SK-N-SH treated with all-trans-retinoic acid at 6 μM for 48 hours (cell line): ENCODE measurements at regions not wholly inside any gene's neighbourhood (a gene's known extent, or its start where the extent isn't known, plus 50 kb on each side); places are given as distances from the start of the nearest gene placed in this dataset.
"Not testable (repeated sequence)": the region's sequence is repeated elsewhere in the genome, so short reads cannot be mapped to it uniquely, and the experiment has no call there.

ENCODE experiments used
- ATAC-seq: fragments of 200-7000 bp; cut with Tn5 transposase; 3 replicates; pipeline ENCODE4 v1.9.1; 2020; ENCODE audit warnings: mild to moderate bottlenecking, moderate library complexity
- ARNTL ChIP-seq: fragments of 450-650 bp; formaldehyde crosslinking; IDR thresholded peaks from 2 replicates; pipeline ENCODE4 v1.5.0; 2020; ENCODE audit warnings: low read depth, mild to moderate bottlenecking, moderate library complexity, borderline replicate concordance
- BACH2 ChIP-seq: fragments of 250-450 bp; sonication (Bioruptor Pico); IDR thresholded peaks from 2 replicates; pipeline ENCODE4 v1.9.0; 2021; ENCODE audit warnings: mild to moderate bottlenecking, borderline replicate concordance
- CSDC2 ChIP-seq: fragments of 250-450 bp; sonication (Bioruptor Pico); IDR thresholded peaks from 2 replicates; pipeline ENCODE4 v1.5.0; 2020; ENCODE audit warnings: mild to moderate bottlenecking, moderate library complexity
- ESRRG ChIP-seq: fragments of 250-450 bp; sonication (Bioruptor Pico); IDR thresholded peaks from 2 replicates; pipeline ENCODE4 v1.6.1; 2021; ENCODE audit warnings: mild to moderate bottlenecking
- ISL1 ChIP-seq: fragments of 250-450 bp; sonication (Bioruptor Pico); IDR thresholded peaks from 2 replicates; pipeline ENCODE4 v2.1.2; 2022; ENCODE audit warnings: mild to moderate bottlenecking, moderate library complexity
- OSR1 ChIP-seq: fragments of 250-450 bp; sonication (Bioruptor Pico); IDR thresholded peaks from 2 replicates; pipeline ENCODE4 v1.8.0; 2022; ENCODE audit warnings: moderate library complexity, mild to moderate bottlenecking, inconsistent platforms
- PATZ1 ChIP-seq: fragments of 250-450 bp; sonication (Bioruptor Pico); IDR thresholded peaks from 2 replicates; pipeline ENCODE4 v1.8.0; 2020; ENCODE audit warnings: mild to moderate bottlenecking, moderate library complexity, borderline replicate concordance
- PPARA ChIP-seq: fragments of 250-450 bp; sonication (Bioruptor Pico); IDR thresholded peaks from 2 replicates; pipeline ENCODE4 v1.5.0; 2020; ENCODE audit warnings: mild to moderate bottlenecking, borderline replicate concordance
- RARB ChIP-seq: fragments of 250-450 bp; sonication (Bioruptor Pico); IDR thresholded peaks from 2 replicates; pipeline ENCODE4 v1.8.0; 2021; ENCODE audit warnings: mild to moderate bottlenecking, moderate library complexity
- SNAI2 ChIP-seq: fragments of 250-450 bp; sonication (Bioruptor Pico); IDR thresholded peaks from 2 replicates; pipeline ENCODE4 v1.5.0; 2020; ENCODE audit warnings: mild to moderate bottlenecking, moderate library complexity
- TCF4 ChIP-seq: fragments of 250-450 bp; sonication (Bioruptor Pico); IDR thresholded peaks from 2 replicates; pipeline ENCODE4 v1.8.0; 2021; ENCODE audit warnings: mild to moderate bottlenecking, moderate library complexity, borderline replicate concordance
- TOX ChIP-seq: fragments of 250-450 bp; sonication (Bioruptor Pico); IDR thresholded peaks from 2 replicates; pipeline ENCODE4 v1.8.0; 2021; ENCODE audit warnings: mild to moderate bottlenecking, moderate library complexity, borderline replicate concordance
- TSHZ2 ChIP-seq: fragments of 250-450 bp; sonication (Bioruptor Pico); IDR thresholded peaks from 2 replicates; pipeline ENCODE4 v1.5.0; 2020; ENCODE audit warnings: mild to moderate bottlenecking, moderate library complexity
- ZC3H10 ChIP-seq: fragments of 250-450 bp; sonication (Bioruptor Pico); IDR thresholded peaks from 2 replicates; pipeline ENCODE4 v1.5.1; 2021; ENCODE audit warnings: mild to moderate bottlenecking, moderate library complexity
- ZFP3 ChIP-seq: fragments of 250-450 bp; sonication (Bioruptor Pico); IDR thresholded peaks from 2 replicates; pipeline ENCODE4 v1.5.0; 2020; ENCODE audit warnings: mild to moderate bottlenecking, moderate library complexity
- ZFP30 ChIP-seq: fragments of 450-650 bp; formaldehyde crosslinking; IDR thresholded peaks from 2 replicates; pipeline ENCODE4 v1.5.0; 2022; ENCODE audit warnings: mild to moderate bottlenecking, moderate library complexity
- ZNF565 ChIP-seq: fragments of 450-650 bp; formaldehyde crosslinking; conservative IDR thresholded peaks from 2 replicates; pipeline ENCODE4 v1.5.0; 2020; ENCODE audit warnings: low read depth, mild to moderate bottlenecking, moderate library complexity
- ZNF70 ChIP-seq: fragments of 450-650 bp; formaldehyde crosslinking; IDR thresholded peaks from 2 replicates; pipeline ENCODE4 v1.5.0; 2020; ENCODE audit warnings: mild to moderate bottlenecking, moderate library complexity
- ZNF8 ChIP-seq: fragments of 450-650 bp; formaldehyde crosslinking; IDR thresholded peaks from 2 replicates; pipeline ENCODE4 v1.5.0; 2020; ENCODE audit warnings: mild to moderate bottlenecking, moderate library complexity
- TF ChIP-seq, protein P1 (sequence below): fragments of 250-450 bp; sonication (Bioruptor Pico); IDR thresholded peaks from 2 replicates; pipeline ENCODE4 v1.8.0; 2021; ENCODE audit warnings: low read depth, mild to moderate bottlenecking, moderate library complexity, borderline replicate concordance
- TF ChIP-seq, protein P2 (sequence below): fragments of 250-450 bp; sonication (Bioruptor Pico); IDR thresholded peaks from 2 replicates; pipeline ENCODE4 v1.5.1; 2021; ENCODE audit warnings: mild to moderate bottlenecking, moderate library complexity
- TF ChIP-seq, protein P3 (sequence below): fragments of 250-450 bp; sonication (Bioruptor Pico); IDR thresholded peaks from 2 replicates; pipeline ENCODE4 v1.5.1; 2020; ENCODE audit warnings: low read depth, mild to moderate bottlenecking, moderate library complexity

DNA sequence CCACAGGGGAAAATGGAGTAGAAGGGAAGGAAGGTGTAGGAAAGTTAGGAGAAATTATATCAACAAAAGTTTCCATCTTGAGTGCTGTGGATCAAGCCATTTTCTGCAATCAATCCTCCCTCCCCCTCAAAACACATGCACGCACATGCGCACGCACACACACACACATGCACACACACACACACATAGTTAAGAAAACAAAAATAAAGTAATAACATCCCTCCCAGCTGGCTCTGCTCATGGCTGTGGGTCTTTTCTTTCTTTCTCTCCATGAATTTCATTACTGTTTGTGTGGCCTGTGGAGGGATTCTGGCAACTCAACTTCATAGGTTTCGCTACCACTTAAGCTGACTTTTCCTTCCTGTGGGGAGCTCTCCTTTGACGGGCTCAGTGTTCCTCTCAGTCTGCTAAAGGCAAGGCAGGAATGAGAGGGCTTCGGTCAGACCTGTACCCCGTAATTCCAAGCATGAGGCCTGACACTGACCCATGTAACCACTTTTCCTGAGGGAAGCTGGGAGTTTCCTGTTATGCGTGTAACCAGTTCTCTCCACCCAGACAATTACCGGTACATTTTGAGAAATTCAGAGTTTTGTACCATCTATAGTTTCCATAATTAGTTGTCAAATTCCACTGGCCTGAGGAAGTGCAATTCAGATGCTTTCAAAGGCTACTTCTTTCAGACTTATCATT, 79.8 kb downstream of the ZNF92 start:
- ATAC-seq: no peak
- no peak for TF ChIP-seq ISL1
- no peak for TF ChIP-seq RARB (CRISPR knock-in tag)
- no peak for TF ChIP-seq ARNTL (CRISPR knock-in tag)
- TF ChIP-seq, protein P1, sequence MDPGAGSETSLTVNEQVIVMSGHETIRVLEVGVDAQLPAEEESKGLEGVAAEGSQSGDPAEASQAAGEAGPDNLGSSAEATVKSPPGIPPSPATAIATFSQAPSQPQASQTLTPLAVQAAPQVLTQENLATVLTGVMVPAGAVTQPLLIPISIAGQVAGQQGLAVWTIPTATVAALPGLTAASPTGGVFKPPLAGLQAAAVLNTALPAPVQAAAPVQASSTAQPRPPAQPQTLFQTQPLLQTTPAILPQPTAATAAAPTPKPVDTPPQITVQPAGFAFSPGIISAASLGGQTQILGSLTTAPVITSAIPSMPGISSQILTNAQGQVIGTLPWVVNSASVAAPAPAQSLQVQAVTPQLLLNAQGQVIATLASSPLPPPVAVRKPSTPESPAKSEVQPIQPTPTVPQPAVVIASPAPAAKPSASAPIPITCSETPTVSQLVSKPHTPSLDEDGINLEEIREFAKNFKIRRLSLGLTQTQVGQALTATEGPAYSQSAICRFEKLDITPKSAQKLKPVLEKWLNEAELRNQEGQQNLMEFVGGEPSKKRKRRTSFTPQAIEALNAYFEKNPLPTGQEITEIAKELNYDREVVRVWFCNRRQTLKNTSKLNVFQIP: no peak
- TF ChIP-seq PPARA: no peak
- no peak for TF ChIP-seq TCF4 (CRISPR knock-in tag)
- TF ChIP-seq ZFP3 (CRISPR knock-in tag): no peak
- no peak for TF ChIP-seq OSR1 (CRISPR knock-in tag)
- no peak for TF ChIP-seq BACH2
- no peak for TF ChIP-seq ESRRG (CRISPR knock-in tag)
- TF ChIP-seq, protein P2, sequence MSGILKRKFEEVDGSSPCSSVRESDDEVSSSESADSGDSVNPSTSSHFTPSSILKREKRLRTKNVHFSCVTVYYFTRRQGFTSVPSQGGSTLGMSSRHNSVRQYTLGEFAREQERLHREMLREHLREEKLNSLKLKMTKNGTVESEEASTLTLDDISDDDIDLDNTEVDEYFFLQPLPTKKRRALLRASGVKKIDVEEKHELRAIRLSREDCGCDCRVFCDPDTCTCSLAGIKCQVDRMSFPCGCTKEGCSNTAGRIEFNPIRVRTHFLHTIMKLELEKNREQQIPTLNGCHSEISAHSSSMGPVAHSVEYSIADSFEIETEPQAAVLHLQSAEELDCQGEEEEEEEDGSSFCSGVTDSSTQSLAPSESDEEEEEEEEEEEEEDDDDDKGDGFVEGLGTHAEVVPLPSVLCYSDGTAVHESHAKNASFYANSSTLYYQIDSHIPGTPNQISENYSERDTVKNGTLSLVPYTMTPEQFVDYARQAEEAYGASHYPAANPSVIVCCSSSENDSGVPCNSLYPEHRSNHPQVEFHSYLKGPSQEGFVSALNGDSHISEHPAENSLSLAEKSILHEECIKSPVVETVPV (CRISPR knock-in tag): no peak

DNA sequence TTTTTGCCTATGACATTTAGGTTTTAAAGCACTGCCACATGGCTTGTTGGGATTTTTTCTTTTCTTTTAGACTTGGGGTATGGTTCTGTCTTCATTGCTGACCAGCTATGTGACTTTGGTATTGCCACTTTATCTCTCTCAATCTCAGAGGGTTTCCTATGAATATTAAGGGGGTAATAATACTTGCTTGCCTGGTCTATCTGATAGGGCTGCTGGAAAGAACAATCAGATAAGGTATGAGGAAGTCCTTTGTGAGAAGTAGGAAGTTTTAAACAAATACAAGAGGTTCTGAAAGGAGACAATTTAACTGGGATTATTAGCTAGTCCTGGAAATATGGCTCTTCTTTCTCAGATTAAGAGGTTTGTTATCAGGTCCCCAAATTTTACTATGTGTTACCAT, 80.8 kb downstream of the ZNF92 start:
- no peak for TF ChIP-seq ZNF8
- TF ChIP-seq, all 23 proteins: peak for 0
- ATAC-seq: no peak

- not testable (repeated sequence) for ATAC-seq
These were observed 81.4 kb downstream of the ZNF92 start for GRCh38 chr7:65455050-65455449.

GRCh38 chr7:65457705-65458104, 84.0 kb downstream of the ZNF92 start:
- no peak for TF ChIP-seq BACH2
- TF ChIP-seq ESRRG (CRISPR knock-in tag): no peak
- TF ChIP-seq ZNF565 (CRISPR knock-in tag): no peak
- no peak for TF ChIP-seq ZFP30 (CRISPR knock-in tag)
- no peak for TF ChIP-seq ZNF70 (CRISPR knock-in tag)
- no peak for TF ChIP-seq TSHZ2 (CRISPR knock-in tag)
- no peak for TF ChIP-seq ZC3H10 (CRISPR knock-in tag)
- no peak for TF ChIP-seq ISL1
- TF ChIP-seq SNAI2: no peak
- TF ChIP-seq, protein P2 (CRISPR knock-in tag): no peak
- TF ChIP-seq RARB (CRISPR knock-in tag): no peak
- TF ChIP-seq TOX: no peak
- TF ChIP-seq ZFP3 (CRISPR knock-in tag): no peak
- no peak for TF ChIP-seq CSDC2 (CRISPR knock-in tag)
- no peak for TF ChIP-seq ZNF8
- no peak for TF ChIP-seq OSR1 (CRISPR knock-in tag)
- no peak for TF ChIP-seq PATZ1 (CRISPR knock-in tag)
- TF ChIP-seq, protein P3, sequence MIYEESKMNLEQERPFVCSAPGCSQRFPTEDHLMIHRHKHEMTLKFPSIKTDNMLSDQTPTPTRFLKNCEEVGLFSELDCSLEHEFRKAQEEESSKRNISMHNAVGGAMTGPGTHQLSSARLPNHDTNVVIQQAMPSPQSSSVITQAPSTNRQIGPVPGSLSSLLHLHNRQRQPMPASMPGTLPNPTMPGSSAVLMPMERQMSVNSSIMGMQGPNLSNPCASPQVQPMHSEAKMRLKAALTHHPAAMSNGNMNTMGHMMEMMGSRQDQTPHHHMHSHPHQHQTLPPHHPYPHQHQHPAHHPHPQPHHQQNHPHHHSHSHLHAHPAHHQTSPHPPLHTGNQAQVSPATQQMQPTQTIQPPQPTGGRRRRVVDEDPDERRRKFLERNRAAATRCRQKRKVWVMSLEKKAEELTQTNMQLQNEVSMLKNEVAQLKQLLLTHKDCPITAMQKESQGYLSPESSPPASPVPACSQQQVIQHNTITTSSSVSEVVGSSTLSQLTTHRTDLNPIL (CRISPR knock-in tag): no peak
- ATAC-seq: no peak
